T-cell (primary cell): ENCODE measurements at regions not wholly inside any gene's neighbourhood (a gene's known extent, or its start where the extent isn't known, plus 50 kb on each side); places are given as distances from the start of the nearest gene placed in this dataset.

Experiments used
- ATAC-seq, 4 experiments: fragments of 200-7000 bp in 3 of 4; fragments of 150-1000 bp in 1 of 4; cut with Tn5 transposase; replicated peaks in 1 of 4; 1 replicate in 3 of 4; 2 replicates in 1 of 4; pipeline ENCODE4 v1.10.0; 2021; ENCODE audit warnings: moderate library complexity in 3 of 4, mild to moderate bottlenecking in 2 of 4, moderate number of reproducible peaks in 1 of 4
- CTCF ChIA-PET, 2 donors: fragments of 300-600 bp; sonication (Branson Sonifier 250); formaldehyde crosslinking; loops; one replicate each; lab custom pipeline; 2022; ENCODE audit warnings: antibody characterized with exemption in 2 of 2; lab: Charles Lee
- POLR2A ChIA-PET, 2 donors: fragments of 300-600 bp; sonication (Branson Sonifier 250); formaldehyde crosslinking; loops; one replicate each; lab custom pipeline; 2022; ENCODE audit warnings: antibody characterized with exemption in 2 of 2; lab: Charles Lee
- DNase-seq, 35 experiments: peaks; one replicate each; pipeline versions ENCODE4 v3.0.0 to v3.0.0-alpha.2; 2013 to 2023
- H3K27ac ChIP-seq: one replicate; pipeline ENCODE4 v1.5.1; 2013; ENCODE audit warnings: low read length
- H3K27me3 ChIP-seq, 2 experiments: replicated peaks in 1 of 2; 1 replicate in 1 of 2; 2 replicates in 1 of 2; pipeline versions ENCODE4 v1.6.1 to v1.7.0; 2013; ENCODE audit warnings: low read length in 1 of 2, mixed read lengths in 1 of 2; ENCODE audit not compliant: control insufficient read depth in 2 of 2, insufficient read depth in 2 of 2; ENCODE audit errors: extremely low read depth in 1 of 2
- H3K36me3 ChIP-seq, 2 donors: 1 replicate in 1 of 2; 2 replicates in 1 of 2; pipeline versions ENCODE4 v1.6.1 to v1.7.0; 2013; ENCODE audit warnings: low read length in 1 of 2; ENCODE audit not compliant: control insufficient read depth in 2 of 2, insufficient read depth in 1 of 2; ENCODE audit errors: extremely low read depth in 1 of 2
- H3K4me1 ChIP-seq, 2 experiments: 1 replicate in 1 of 2; 2 replicates in 1 of 2; pipeline versions ENCODE4 v1.6.1 to v1.7.0; 2013; ENCODE audit warnings: low read length in 2 of 2, mixed read lengths in 1 of 2; ENCODE audit not compliant: insufficient read depth in 2 of 2, control insufficient read depth in 1 of 2; ENCODE audit errors: extremely low read depth in 1 of 2
- H3K4me3 ChIP-seq, 2 donors: 1 replicate in 1 of 2; 2 replicates in 1 of 2; pipeline versions ENCODE4 v1.5.1 to v1.7.0; 2013; ENCODE audit warnings: mild to moderate bottlenecking in 2 of 2, low read length in 1 of 2, moderate library complexity in 1 of 2; ENCODE audit not compliant: control insufficient read depth in 1 of 2; ENCODE audit errors: extremely low read depth in 1 of 2
- H3K9me3 ChIP-seq: 2 replicates; pipeline ENCODE4 v1.7.0; 2013
- H3K27ac Mint-ChIP-seq, 2 donors: one replicate each; pipeline ENCODE4 v1.8.0; 2020 to 2021; ENCODE audit warnings: mild to moderate bottlenecking in 2 of 2, mixed read lengths in 2 of 2
- H3K27me3 Mint-ChIP-seq, 2 donors: one replicate each; pipeline ENCODE4 v1.8.0; 2021 to 2022; ENCODE audit warnings: mixed read lengths in 2 of 2
- H3K36me3 Mint-ChIP-seq: one replicate; pipeline ENCODE4 v1.8.0; 2021; ENCODE audit warnings: mixed read lengths
- H3K4me1 Mint-ChIP-seq, 3 donors: one replicate each; pipeline ENCODE4 v1.8.0; 2020 to 2022; ENCODE audit warnings: mixed read lengths in 3 of 3, mild to moderate bottlenecking in 1 of 3
- H3K4me3 Mint-ChIP-seq, 3 donors: one replicate each; pipeline ENCODE4 v1.8.0; 2020 to 2022; ENCODE audit warnings: mild to moderate bottlenecking in 3 of 3, mixed read lengths in 3 of 3, moderate library complexity in 3 of 3
- H3K9me3 Mint-ChIP-seq, 3 donors: one replicate each; pipeline ENCODE4 v1.8.0; 2020 to 2022; ENCODE audit warnings: mixed read lengths in 3 of 3
- WGBS: methylation state at CpG from one replicate; pipeline ENCODE4 v1.1.5; 2013; ENCODE audit warnings: missing lambda C conversion rate; ENCODE audit not compliant: insufficient coverage; 5-methylcytosine and 5-hydroxymethylcytosine counted together

GRCh38 chr16:54697677-54698076, 233.0 kb upstream of the IRX5 start:
- DNase-seq: no peak
- no peak overlapping the region for H3K4me3 ChIP-seq
- WGBS: 60% methylated on average over 1 of the region's 8 CpGs
- POLR2A ChIA-PET: no interaction called here
- CTCF ChIA-PET: no interaction called here
- peaks cover 2 to 6% of the 10 kb centered on the region in 2 donors for H3K27me3 Mint-ChIP-seq
- H3K4me3 Mint-ChIP-seq: no peak overlapping the region
- no peaks in the 10 kb centered on the region for H3K4me1 Mint-ChIP-seq
- no peaks in the 10 kb centered on the region for H3K4me1 ChIP-seq
- H3K9me3 ChIP-seq: no peaks in the 10 kb centered on the region
- H3K36me3 ChIP-seq: no peaks in the 10 kb centered on the region
- no peaks in the 10 kb centered on the region for H3K36me3 Mint-ChIP-seq
- H3K27ac Mint-ChIP-seq: no peak overlapping the region
- H3K27ac ChIP-seq: no peak overlapping the region
- no peak for ATAC-seq
- H3K27me3 ChIP-seq: peaks cover 0 to 9% of the 10 kb centered on the region in 2 experiments
- H3K9me3 Mint-ChIP-seq: peaks cover 2 to 4% (median 4%) of the 10 kb centered on the region in 3 donors

DNA sequence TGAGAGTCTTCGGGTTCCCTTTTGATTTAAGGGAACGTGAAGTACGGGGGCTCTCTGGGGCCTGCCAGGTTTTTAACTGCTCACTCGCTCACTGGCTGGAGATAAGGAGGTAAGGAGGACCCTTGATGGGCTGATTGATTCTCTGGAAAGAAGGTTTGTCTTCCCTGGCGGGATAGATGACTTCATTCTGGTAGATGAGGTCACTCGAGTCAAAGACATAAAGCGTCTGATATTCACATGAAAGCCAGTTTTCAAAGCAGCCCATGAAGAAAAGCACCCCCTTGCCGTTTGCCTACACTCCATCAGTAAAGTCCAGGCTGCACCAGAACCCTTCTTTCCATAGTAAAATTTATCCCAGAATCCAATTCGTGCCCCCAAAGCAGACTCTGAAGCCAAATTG, 233.7 kb upstream of the IRX5 start:
- DNase-seq (no peak), ATAC-seq (no peak)
- POLR2A ChIA-PET: no interaction called here
- Histone ChIP-seq H3K9me3 (no peaks in the 10 kb centered on the region), H3K27me3 (peaks cover 0 to 9% of the 10 kb centered on the region in 2 experiments), H3K27ac (no peak overlapping the region), H3K36me3 (no peaks in the 10 kb centered on the region), H3K4me3 (no peak overlapping the region), H3K4me1 (no peaks in the 10 kb centered on the region)
- H3K4me3 Mint-ChIP-seq: no peak overlapping the region
- CTCF ChIA-PET: no interaction called here
- H3K27me3 Mint-ChIP-seq: peaks cover 2 to 6% of the 10 kb centered on the region in 2 donors
- no peaks in the 10 kb centered on the region for H3K4me1 Mint-ChIP-seq
- no peaks in the 10 kb centered on the region for H3K36me3 Mint-ChIP-seq
- H3K27ac Mint-ChIP-seq: no peak overlapping the region
- peaks cover 2 to 4% (median 4%) of the 10 kb centered on the region in 3 donors for H3K9me3 Mint-ChIP-seq
- WGBS: 55% methylated on average over 4 of the region's 9 CpGs

DNA sequence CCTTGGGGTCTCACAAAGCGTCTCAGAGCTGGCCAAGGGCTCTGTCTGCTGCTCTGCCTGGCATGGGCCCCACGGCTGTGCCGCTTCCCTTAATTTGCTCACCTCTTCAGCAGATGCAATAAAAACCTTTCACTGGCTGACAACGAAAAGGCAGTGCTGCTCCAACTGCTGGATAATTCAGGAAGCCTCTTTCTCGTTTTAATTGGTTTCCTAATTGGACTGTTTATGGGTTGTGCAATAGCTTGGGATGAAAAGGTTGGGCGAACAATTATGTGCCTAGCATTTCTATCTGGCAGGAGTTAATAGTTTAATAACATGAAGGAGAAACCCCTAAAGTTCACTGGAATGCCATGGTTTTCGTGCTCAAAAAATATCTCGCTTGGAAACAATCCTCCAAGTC, 234.1 kb upstream of the IRX5 start:
- no peaks in the 10 kb centered on the region for H3K9me3 ChIP-seq
- no peaks in the 10 kb centered on the region for H3K4me1 ChIP-seq
- DNase-seq (no peak), ATAC-seq (no peak)
- no peak overlapping the region for H3K4me3 ChIP-seq
- WGBS: 66% methylated on average over 6 of the region's 8 CpGs
- H3K4me3 Mint-ChIP-seq: no peak overlapping the region
- no peak overlapping the region for H3K27ac ChIP-seq
- peaks cover 2 to 4% (median 4%) of the 10 kb centered on the region in 3 donors for H3K9me3 Mint-ChIP-seq
- H3K36me3 Mint-ChIP-seq: no peaks in the 10 kb centered on the region
- H3K36me3 ChIP-seq: no peaks in the 10 kb centered on the region
- H3K27ac Mint-ChIP-seq: no peak overlapping the region
- POLR2A ChIA-PET: no interaction called here
- CTCF ChIA-PET: no interaction called here
- H3K4me1 Mint-ChIP-seq: no peaks in the 10 kb centered on the region
- H3K27me3 ChIP-seq: peaks cover 0 to 9% of the 10 kb centered on the region in 2 experiments
- H3K27me3 Mint-ChIP-seq: peaks cover 2 to 6% of the 10 kb centered on the region in 2 donors

DNA sequence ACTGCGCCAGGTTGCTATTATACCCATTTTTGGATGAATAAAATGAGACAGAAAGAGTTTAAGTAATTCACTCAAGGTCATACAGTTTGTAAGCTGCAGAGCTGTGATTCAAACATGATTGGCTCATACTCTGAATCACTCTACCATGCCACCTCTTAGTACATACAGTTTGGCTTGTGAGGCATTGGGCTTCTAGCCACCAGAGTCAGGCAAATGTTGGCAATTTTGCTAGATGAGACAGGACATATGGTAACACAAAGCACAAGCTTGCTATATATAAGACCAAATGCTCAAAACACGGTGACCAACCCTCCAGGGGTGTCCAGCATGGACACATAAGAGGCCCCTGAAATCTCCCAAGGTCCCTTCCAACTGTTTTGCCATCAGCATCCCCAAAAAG, 236.0 kb upstream of the IRX5 start:
- Mint-ChIP-seq H3K4me1 (no peaks in the 10 kb centered on the region), H3K27me3 (peaks cover 0 to 6% of the 10 kb centered on the region in 2 donors), H3K27ac (no peak overlapping the region), H3K9me3 (no peaks in the 10 kb centered on the region), H3K4me3 (no peak overlapping the region), H3K36me3 (no peaks in the 10 kb centered on the region)
- ChIA-PET POLR2A (no interaction called here), CTCF (no interaction called here)
- DNase-seq (no peak), ATAC-seq (no peak)
- 33% methylated on average over 1 of the region's 2 CpGs for WGBS
- Histone ChIP-seq H3K4me1 (no peaks in the 10 kb centered on the region), H3K9me3 (no peaks in the 10 kb centered on the region), H3K36me3 (no peaks in the 10 kb centered on the region), H3K27ac (no peak overlapping the region), H3K27me3 (peaks cover 0 to 5% of the 10 kb centered on the region in 2 experiments), H3K4me3 (no peak overlapping the region)

DNA sequence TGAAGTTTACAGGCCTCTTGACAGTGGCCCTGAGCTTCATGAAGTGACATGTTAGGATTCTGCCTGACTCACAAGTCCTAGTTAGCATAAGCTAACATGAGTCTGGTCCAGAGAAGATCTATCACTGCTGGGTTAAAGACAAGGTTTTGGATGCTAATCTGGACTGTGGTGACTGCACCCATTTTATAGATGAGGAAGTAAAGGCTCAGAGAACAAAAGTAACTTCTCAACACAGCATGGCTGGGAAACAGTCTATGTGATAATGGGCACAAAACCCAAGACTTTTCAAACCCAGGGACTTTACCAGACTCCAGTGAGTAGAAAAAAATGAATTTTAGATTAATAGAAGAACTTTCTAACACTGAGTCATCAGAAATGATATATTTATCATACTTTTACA, 236.8 kb upstream of the IRX5 start:
- no peak for DNase-seq
- H3K36me3 Mint-ChIP-seq: no peaks in the 10 kb centered on the region
- no peaks in the 10 kb centered on the region for H3K4me1 ChIP-seq
- no peaks in the 10 kb centered on the region for H3K9me3 ChIP-seq
- no peaks in the 10 kb centered on the region for H3K36me3 ChIP-seq
- ChIA-PET CTCF (no interaction called here), POLR2A (no interaction called here)
- no peak overlapping the region for H3K4me3 ChIP-seq
- H3K4me1 Mint-ChIP-seq: no peaks in the 10 kb centered on the region
- H3K4me3 Mint-ChIP-seq: no peak overlapping the region
- peaks cover 0 to 5% of the 10 kb centered on the region in 2 experiments for H3K27me3 ChIP-seq
- H3K27ac ChIP-seq: no peak overlapping the region
- H3K27me3 Mint-ChIP-seq: peaks cover 0 to 6% of the 10 kb centered on the region in 2 donors
- no peaks in the 10 kb centered on the region for H3K9me3 Mint-ChIP-seq
- no peak for ATAC-seq
- H3K27ac Mint-ChIP-seq: no peak overlapping the region

DNA sequence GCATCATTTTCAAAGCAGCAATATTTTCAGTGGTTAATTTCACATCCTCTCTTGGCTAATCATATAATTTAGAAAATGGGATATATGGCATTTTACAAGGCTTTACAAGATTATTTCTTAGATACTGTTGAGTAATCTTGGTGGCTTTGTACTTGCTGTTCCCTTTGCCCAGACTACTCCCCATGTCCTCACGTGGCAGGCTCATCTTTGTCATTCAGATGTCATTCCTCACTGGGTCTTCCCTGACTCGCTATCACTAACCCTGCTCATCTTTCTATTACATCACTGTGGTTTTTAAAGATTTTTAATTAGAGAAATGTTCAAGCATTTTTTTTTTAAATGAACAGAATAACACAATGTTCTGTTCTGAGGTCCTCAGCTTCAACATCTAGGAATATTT, 240.0 kb upstream of the IRX5 start:
- peaks cover 2 to 11% of the 10 kb centered on the region in 2 donors for H3K27me3 Mint-ChIP-seq
- ChIA-PET CTCF (no interaction called here), POLR2A (no interaction called here)
- ATAC-seq (no peak), DNase-seq (no peak)
- H3K36me3 Mint-ChIP-seq: no peaks in the 10 kb centered on the region
- peaks cover 0 to 5% (median 0%) of the 10 kb centered on the region in 3 donors for H3K9me3 Mint-ChIP-seq
- no peak overlapping the region for H3K27ac Mint-ChIP-seq
- Histone ChIP-seq H3K27ac (no peak overlapping the region), H3K4me3 (no peak overlapping the region), H3K27me3 (peaks cover 0 to 3% of the 10 kb centered on the region in 2 experiments), H3K4me1 (no peaks in the 10 kb centered on the region), H3K36me3 (no peaks in the 10 kb centered on the region), H3K9me3 (no peaks in the 10 kb centered on the region)
- no peaks in the 10 kb centered on the region for H3K4me1 Mint-ChIP-seq
- no peak overlapping the region for H3K4me3 Mint-ChIP-seq
- no CpG with 5 or more reads among the region's 2 CpGs for WGBS

- Mint-ChIP-seq H3K27ac (no peak overlapping the region), H3K9me3 (peaks cover 0 to 5% (median 0%) of the 10 kb centered on the region in 3 donors), H3K27me3 (peaks cover 2 to 11% of the 10 kb centered on the region in 2 donors), H3K36me3 (no peaks in the 10 kb centered on the region), H3K4me1 (no peaks in the 10 kb centered on the region), H3K4me3 (no peak overlapping the region)
- Histone ChIP-seq H3K4me3 (no peak overlapping the region), H3K27ac (no peak overlapping the region), H3K36me3 (no peaks in the 10 kb centered on the region), H3K4me1 (no peaks in the 10 kb centered on the region), H3K9me3 (no peaks in the 10 kb centered on the region), H3K27me3 (peaks cover 0 to 3% of the 10 kb centered on the region in 2 experiments)
- ChIA-PET CTCF (no interaction called here), POLR2A (no interaction called here)
- no peak for ATAC-seq
- 43% methylated on average over 1 of the region's 2 CpGs for WGBS
- no peak for DNase-seq
These were observed 240.4 kb upstream of the IRX5 start for GRCh38 chr16:54690306-54690705.
